HG02852 (cell line): ENCODE measurements at regions not wholly inside any gene's neighbourhood (a gene's known extent, or its start where the extent isn't known, plus 50 kb on each side); places are given as distances from the start of the nearest gene placed in this dataset.

Experiments
- ATAC-seq: cut with Tn5 transposase; IDR thresholded peaks from one replicate; pipeline ENCODE4 v1.9.1; 2021; ENCODE audit warnings: mild to moderate bottlenecking, moderate library complexity; ENCODE audit not compliant: unreplicated experiment

GRCh38 chr6:74956559-74957428, 249.1 kb downstream of the COL12A1 start:
- no peak for ATAC-seq

- no peak for ATAC-seq
Observed at GRCh38 chr6:74953708-74954107, 252.1 kb downstream of the COL12A1 start.

- ATAC-seq: no peak
Observed at GRCh38 chr6:74946961-74947360, 258.9 kb downstream of the COL12A1 start.

- no peak for ATAC-seq
Observed at GRCh38 chr6:74942130-74942529, 263.7 kb downstream of the COL12A1 start.

- ATAC-seq: no peak
Observed at GRCh38 chr6:74941424-74941823, 264.4 kb downstream of the COL12A1 start.

- ATAC-seq: no peak
Observed at GRCh38 chr6:74939721-74940620, 265.9 kb downstream of the COL12A1 start.

GRCh38 chr6:74939151-74939708, 266.6 kb downstream of the COL12A1 start:
- no peak for ATAC-seq

GRCh38 chr6:74937936-74938335, 267.9 kb downstream of the COL12A1 start:
- ATAC-seq: no peak

- ATAC-seq: no peak
Observed at GRCh38 chr6:74936886-74937285, 269.0 kb downstream of the COL12A1 start.

GRCh38 chr6:74932232-74932888, 273.5 kb downstream of the COL12A1 start:
- ATAC-seq: no peak

- no peak for ATAC-seq
Observed at GRCh38 chr6:74931558-74931957, 274.3 kb downstream of the COL12A1 start.

GRCh38 chr6:74928203-74928602, 277.6 kb downstream of the COL12A1 start:
- ATAC-seq: no peak

- ATAC-seq: no peak
Observed at GRCh38 chr6:74927299-74927698, 278.6 kb downstream of the COL12A1 start.

- ATAC-seq: peak; percentile 57
Observed at GRCh38 chr6:74925683-74926082, 280.2 kb downstream of the COL12A1 start.

- no peak for ATAC-seq
Observed at GRCh38 chr6:74914888-74915287, 291.0 kb downstream of the COL12A1 start.

- no peak for ATAC-seq
Observed at GRCh38 chr6:74912234-74912633, 293.6 kb downstream of the COL12A1 start.

GRCh38 chr6:74902846-74903245, 303.0 kb downstream of the COL12A1 start:
- ATAC-seq: no peak

GRCh38 chr6:74902089-74902488, 303.8 kb downstream of the COL12A1 start:
- ATAC-seq: no peak

- ATAC-seq: no peak
Observed at GRCh38 chr6:74901576-74901975, 304.3 kb downstream of the COL12A1 start.

- no peak for ATAC-seq
Observed at GRCh38 chr6:74899416-74899815, 306.4 kb downstream of the COL12A1 start.

GRCh38 chr6:74892091-74892490, 313.8 kb downstream of the COL12A1 start:
- ATAC-seq: no peak
